ENCODE measurements at regions not wholly inside any gene's neighbourhood (a gene's known extent, or its start where the extent isn't known, plus 50 kb on each side); places are given as distances from the start of the nearest gene placed in this dataset.

DNA sequence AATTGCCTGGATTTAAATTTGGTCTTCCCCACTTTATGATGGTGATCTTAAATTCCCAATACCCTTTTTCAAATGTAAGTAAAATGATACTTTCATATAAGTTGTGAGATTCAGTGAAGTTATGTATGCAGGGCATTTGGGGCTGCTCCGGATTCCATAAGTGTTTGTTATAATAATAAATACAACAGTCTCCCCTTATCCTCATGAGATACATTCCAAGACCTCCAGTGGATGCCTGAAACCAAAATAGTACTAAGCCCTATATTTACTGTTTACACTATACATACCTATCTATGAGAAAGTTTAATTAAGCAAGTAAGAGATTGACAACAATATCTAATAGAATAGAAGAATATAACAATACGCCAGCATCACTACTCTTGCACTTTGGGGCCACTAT lies 2237.8 kb downstream of the PCDH9 start:
- Histone ChIP-seq H3K9me3 (ENCODE audit: control extremely low read depth in 1 of 5, control insufficient read depth in 4 of 5, insufficient read depth in 2 of 5, low read depth in 1 of 5, low read length in 4 of 5) (no peaks in the 10 kb centered on the region), H3K36me3 (ENCODE audit: control insufficient read depth in 4 of 4, insufficient read depth in 4 of 4, low read length in 3 of 4) (no peaks in the 10 kb centered on the region), H3K4me3 (ENCODE audit: control insufficient read depth in 1 of 7, extremely low read depth in 1 of 7, insufficient read depth in 4 of 7, low read depth in 2 of 7, low read length in 6 of 7) (no peak overlapping the region), H3K4me1 (ENCODE audit: control extremely low read depth in 1 of 4, control insufficient read depth in 4 of 4, insufficient read depth in 4 of 4, low read length in 3 of 4) (no peaks in the 10 kb centered on the region), H3K27me3 (replicated peaks in 2 of 5; ENCODE audit: control insufficient read depth in 4 of 5, insufficient read depth in 5 of 5, low read length in 4 of 5) (no peaks in the 10 kb centered on the region), H3K27ac (ENCODE audit: insufficient read depth in 1 of 2, low read depth in 1 of 2, low read length in 2 of 2, poor library complexity in 1 of 2, severe bottlenecking in 2 of 2) (no peak overlapping the region)
- WGBS (ENCODE audit: insufficient coverage): no CpG with 5 or more reads among the region's 2 CpGs
- POLR2A ChIA-PET: interaction anchor here (0.6 kb wide), 1 partner anchor 923 kb away, joined by 5 read pairs; no protein-coding TSS in a partner anchor
- CTCF ChIA-PET: no interaction called here
- no peak for DNase-seq

DNA sequence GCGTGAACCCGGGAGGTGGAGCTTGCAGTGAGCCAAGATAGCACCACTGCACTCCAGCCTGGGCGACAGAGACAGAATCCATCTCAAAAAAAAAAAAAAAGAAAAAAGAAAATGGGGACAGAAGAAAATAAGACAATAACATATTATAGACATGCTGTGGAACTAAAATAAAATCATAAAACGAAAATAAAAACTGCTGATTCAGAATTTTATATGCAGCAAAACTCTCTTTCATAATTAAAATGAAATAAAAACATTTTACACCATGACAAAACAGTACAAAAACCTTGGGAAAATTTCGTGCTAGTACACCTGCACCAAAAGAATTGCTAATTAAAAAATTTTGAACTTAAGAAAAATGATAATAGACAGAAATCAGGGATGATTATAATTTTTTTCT lies 2245.1 kb downstream of the PCDH9 start:
- no peak for DNase-seq
- ChIA-PET CTCF (no interaction called here), POLR2A (no interaction called here)
- H3K36me3 ChIP-seq (ENCODE audit: control insufficient read depth in 4 of 4, insufficient read depth in 4 of 4, low read length in 3 of 4): no peaks in the 10 kb centered on the region
- H3K4me3 ChIP-seq (ENCODE audit: control insufficient read depth in 1 of 7, extremely low read depth in 1 of 7, insufficient read depth in 4 of 7, low read depth in 2 of 7, low read length in 6 of 7): no peak overlapping the region
- peaks cover 0 to 6% (median 1%) of the 10 kb centered on the region in 5 experiments for H3K9me3 ChIP-seq (ENCODE audit: control extremely low read depth in 1 of 5, control insufficient read depth in 4 of 5, insufficient read depth in 2 of 5, low read depth in 1 of 5, low read length in 4 of 5)
- H3K27me3 ChIP-seq (replicated peaks in 2 of 5; ENCODE audit: control insufficient read depth in 4 of 5, insufficient read depth in 5 of 5, low read length in 4 of 5): no peaks in the 10 kb centered on the region
- WGBS (ENCODE audit: insufficient coverage): no CpG with 5 or more reads among the region's 5 CpGs
- no peak overlapping the region for H3K27ac ChIP-seq (ENCODE audit: insufficient read depth in 1 of 2, low read depth in 1 of 2, low read length in 2 of 2, poor library complexity in 1 of 2, severe bottlenecking in 2 of 2)
- H3K4me1 ChIP-seq (ENCODE audit: control extremely low read depth in 1 of 4, control insufficient read depth in 4 of 4, insufficient read depth in 4 of 4, low read length in 3 of 4): no peaks in the 10 kb centered on the region

- Histone ChIP-seq H3K4me3 (ENCODE audit: control insufficient read depth in 1 of 7, extremely low read depth in 1 of 7, insufficient read depth in 4 of 7, low read depth in 2 of 7, low read length in 6 of 7) (no peak overlapping the region), H3K4me1 (ENCODE audit: control extremely low read depth in 1 of 4, control insufficient read depth in 4 of 4, insufficient read depth in 4 of 4, low read length in 3 of 4) (no peaks in the 10 kb centered on the region), H3K9me3 (ENCODE audit: control extremely low read depth in 1 of 5, control insufficient read depth in 4 of 5, insufficient read depth in 2 of 5, low read depth in 1 of 5, low read length in 4 of 5) (peaks cover 0 to 3% (median 0%) of the 10 kb centered on the region in 5 experiments), H3K27ac (ENCODE audit: insufficient read depth in 1 of 2, low read depth in 1 of 2, low read length in 2 of 2, poor library complexity in 1 of 2, severe bottlenecking in 2 of 2) (no peak overlapping the region), H3K36me3 (ENCODE audit: control insufficient read depth in 4 of 4, insufficient read depth in 4 of 4, low read length in 3 of 4) (no peaks in the 10 kb centered on the region), H3K27me3 (replicated peaks in 2 of 5; ENCODE audit: control insufficient read depth in 4 of 5, insufficient read depth in 5 of 5, low read length in 4 of 5) (no peaks in the 10 kb centered on the region)
- no peak for DNase-seq
- WGBS (ENCODE audit: insufficient coverage): 100% methylated on average over 1 of the region's 1 CpG
- ChIA-PET POLR2A (no interaction called here), CTCF (interaction anchor here (0.5 kb wide), 1 partner anchor 183 kb away, joined by 3 read pairs; no protein-coding TSS in a partner anchor)
Observed at GRCh38 chr13:64962404-64962803, 2267.7 kb downstream of the PCDH9 start.

- Histone ChIP-seq H3K9me3 (ENCODE audit: control extremely low read depth in 1 of 5, control insufficient read depth in 4 of 5, insufficient read depth in 2 of 5, low read depth in 1 of 5, low read length in 4 of 5) (peaks cover 0 to 3% (median 0%) of the 10 kb centered on the region in 5 experiments), H3K4me1 (ENCODE audit: control extremely low read depth in 1 of 4, control insufficient read depth in 4 of 4, insufficient read depth in 4 of 4, low read length in 3 of 4) (no peaks in the 10 kb centered on the region), H3K27me3 (replicated peaks in 2 of 5; ENCODE audit: control insufficient read depth in 4 of 5, insufficient read depth in 5 of 5, low read length in 4 of 5) (no peaks in the 10 kb centered on the region), H3K36me3 (ENCODE audit: control insufficient read depth in 4 of 4, insufficient read depth in 4 of 4, low read length in 3 of 4) (no peaks in the 10 kb centered on the region), H3K4me3 (ENCODE audit: control insufficient read depth in 1 of 7, extremely low read depth in 1 of 7, insufficient read depth in 4 of 7, low read depth in 2 of 7, low read length in 6 of 7) (no peak overlapping the region), H3K27ac (ENCODE audit: insufficient read depth in 1 of 2, low read depth in 1 of 2, low read length in 2 of 2, poor library complexity in 1 of 2, severe bottlenecking in 2 of 2) (no peak overlapping the region)
- WGBS (ENCODE audit: insufficient coverage): 94% methylated on average over 4 of the region's 15 CpGs
- DNase-seq: no peak
- CTCF ChIA-PET: no interaction called here
- POLR2A ChIA-PET: no interaction called here
Observed at GRCh38 chr13:64959276-64959675, 2270.9 kb downstream of the PCDH9 start.

DNA sequence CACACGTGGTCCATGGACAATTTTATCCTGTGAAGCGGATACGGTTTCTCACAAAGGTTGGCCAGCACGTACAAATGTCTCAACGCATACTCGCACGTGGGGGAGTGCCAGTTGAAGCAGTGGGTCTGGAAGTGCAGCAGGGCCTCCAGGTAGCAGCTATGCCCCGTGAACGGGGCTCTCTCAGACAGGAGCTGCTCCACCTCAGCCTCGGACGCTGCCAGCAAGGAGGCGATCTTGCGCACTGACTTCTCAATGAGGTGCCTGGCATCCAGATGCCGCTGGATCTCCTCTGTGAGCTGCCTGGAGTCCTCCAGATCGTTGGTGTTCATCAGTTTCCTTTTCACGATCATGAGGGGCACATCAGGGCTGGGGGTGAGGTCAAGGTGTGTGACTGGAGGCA lies 2272.0 kb downstream of the PCDH9 start:
- Histone ChIP-seq H3K4me3 (ENCODE audit: control insufficient read depth in 1 of 7, extremely low read depth in 1 of 7, insufficient read depth in 4 of 7, low read depth in 2 of 7, low read length in 6 of 7) (no peak overlapping the region), H3K27me3 (replicated peaks in 2 of 5; ENCODE audit: control insufficient read depth in 4 of 5, insufficient read depth in 5 of 5, low read length in 4 of 5) (no peaks in the 10 kb centered on the region), H3K4me1 (ENCODE audit: control extremely low read depth in 1 of 4, control insufficient read depth in 4 of 4, insufficient read depth in 4 of 4, low read length in 3 of 4) (no peaks in the 10 kb centered on the region), H3K27ac (ENCODE audit: insufficient read depth in 1 of 2, low read depth in 1 of 2, low read length in 2 of 2, poor library complexity in 1 of 2, severe bottlenecking in 2 of 2) (no peak overlapping the region), H3K9me3 (ENCODE audit: control extremely low read depth in 1 of 5, control insufficient read depth in 4 of 5, insufficient read depth in 2 of 5, low read depth in 1 of 5, low read length in 4 of 5) (peaks cover 0 to 3% (median 0%) of the 10 kb centered on the region in 5 experiments), H3K36me3 (ENCODE audit: control insufficient read depth in 4 of 4, insufficient read depth in 4 of 4, low read length in 3 of 4) (no peaks in the 10 kb centered on the region)
- POLR2A ChIA-PET: no interaction called here
- no peak for DNase-seq
- CTCF ChIA-PET: no interaction called here
- 96% methylated on average over 16 of the region's 16 CpGs for WGBS (ENCODE audit: insufficient coverage)

DNA sequence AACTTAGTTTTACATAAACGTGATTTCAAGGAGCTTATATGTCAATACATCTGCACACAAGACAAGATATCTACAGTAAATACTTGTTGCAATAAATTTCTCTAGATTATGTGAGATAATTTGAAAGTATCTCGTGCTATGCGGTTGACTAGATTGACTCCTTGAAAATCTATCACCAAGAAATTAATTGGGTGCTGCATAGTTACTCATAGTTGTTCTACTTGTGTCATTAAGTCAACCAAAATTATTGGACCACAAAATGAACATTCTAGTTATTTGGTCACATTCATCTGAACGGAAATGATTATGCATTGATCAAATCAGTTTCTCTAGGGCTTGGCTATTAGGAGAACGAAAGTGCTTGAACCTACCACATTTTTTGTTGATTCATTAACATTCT lies 2291.5 kb downstream of the PCDH9 start:
- no peak overlapping the region for H3K27ac ChIP-seq (ENCODE audit: insufficient read depth in 1 of 2, low read depth in 1 of 2, low read length in 2 of 2, poor library complexity in 1 of 2, severe bottlenecking in 2 of 2)
- no peak overlapping the region for H3K4me3 ChIP-seq (ENCODE audit: control insufficient read depth in 1 of 7, extremely low read depth in 1 of 7, insufficient read depth in 4 of 7, low read depth in 2 of 7, low read length in 6 of 7)
- CTCF ChIA-PET: no interaction called here
- H3K27me3 ChIP-seq (replicated peaks in 2 of 5; ENCODE audit: control insufficient read depth in 4 of 5, insufficient read depth in 5 of 5, low read length in 4 of 5): no peaks in the 10 kb centered on the region
- no peaks in the 10 kb centered on the region for H3K36me3 ChIP-seq (ENCODE audit: control insufficient read depth in 4 of 4, insufficient read depth in 4 of 4, low read length in 3 of 4)
- no peaks in the 10 kb centered on the region for H3K4me1 ChIP-seq (ENCODE audit: control extremely low read depth in 1 of 4, control insufficient read depth in 4 of 4, insufficient read depth in 4 of 4, low read length in 3 of 4)
- POLR2A ChIA-PET: no interaction called here
- no peaks in the 10 kb centered on the region for H3K9me3 ChIP-seq (ENCODE audit: control extremely low read depth in 1 of 5, control insufficient read depth in 4 of 5, insufficient read depth in 2 of 5, low read depth in 1 of 5, low read length in 4 of 5)
- DNase-seq: no peak
- 90% methylated on average over 3 of the region's 5 CpGs for WGBS (ENCODE audit: insufficient coverage)

DNA sequence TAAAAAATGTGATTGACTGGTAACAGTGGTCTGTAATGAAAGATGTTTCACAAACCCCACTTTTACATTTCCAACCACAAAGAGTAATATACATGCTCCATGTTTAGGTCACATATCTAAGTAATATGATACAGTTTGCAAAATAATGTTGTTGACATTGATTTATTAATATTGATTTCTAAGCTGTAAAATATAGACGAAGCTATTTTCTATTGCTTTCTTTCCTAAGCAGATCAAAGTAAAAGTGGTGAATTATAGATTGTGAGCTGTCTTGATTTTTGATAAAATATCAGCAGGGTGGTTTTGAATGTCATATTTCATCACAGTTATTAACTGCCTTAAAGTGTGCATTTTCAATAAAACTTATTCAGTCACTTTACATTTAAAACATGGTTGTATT lies 2292.8 kb downstream of the PCDH9 start:
- no peak for DNase-seq
- no peaks in the 10 kb centered on the region for H3K9me3 ChIP-seq (ENCODE audit: control extremely low read depth in 1 of 5, control insufficient read depth in 4 of 5, insufficient read depth in 2 of 5, low read depth in 1 of 5, low read length in 4 of 5)
- no CpG with 5 or more reads among the region's 1 CpG for WGBS (ENCODE audit: insufficient coverage)
- no peaks in the 10 kb centered on the region for H3K27me3 ChIP-seq (replicated peaks in 2 of 5; ENCODE audit: control insufficient read depth in 4 of 5, insufficient read depth in 5 of 5, low read length in 4 of 5)
- H3K4me3 ChIP-seq (ENCODE audit: control insufficient read depth in 1 of 7, extremely low read depth in 1 of 7, insufficient read depth in 4 of 7, low read depth in 2 of 7, low read length in 6 of 7): no peak overlapping the region
- no peaks in the 10 kb centered on the region for H3K36me3 ChIP-seq (ENCODE audit: control insufficient read depth in 4 of 4, insufficient read depth in 4 of 4, low read length in 3 of 4)
- H3K4me1 ChIP-seq (ENCODE audit: control extremely low read depth in 1 of 4, control insufficient read depth in 4 of 4, insufficient read depth in 4 of 4, low read length in 3 of 4): no peaks in the 10 kb centered on the region
- POLR2A ChIA-PET: interaction anchor here (0.6 kb wide), 1 partner anchor 1940 kb away, joined by 3 read pairs; no protein-coding TSS in a partner anchor
- no peak overlapping the region for H3K27ac ChIP-seq (ENCODE audit: insufficient read depth in 1 of 2, low read depth in 1 of 2, low read length in 2 of 2, poor library complexity in 1 of 2, severe bottlenecking in 2 of 2)
- CTCF ChIA-PET: interaction anchor here (0.5 kb wide), 1 partner anchor 771 kb away, joined by 4 read pairs; no protein-coding TSS in a partner anchor
